Activated naive CD4-positive, alpha-beta T cell treated with anti-CD3 and anti-CD28 coated beads, Interleukin-2, amount 10 ng/mL, durations not matched to agents 7 days and 5 days (primary cell): ENCODE measurements at regions not wholly inside any gene's neighbourhood (a gene's known extent, or its start where the extent isn't known, plus 50 kb on each side); places are given as distances from the start of the nearest gene placed in this dataset.

Experiments used
- CTCF ChIA-PET: fragments of 350-600 bp; sonication (Branson Sonifier 250); formaldehyde crosslinking; loops from one replicate; lab custom pipeline; 2021; ENCODE audit warnings: antibody characterized with exemption; lab: Charles Lee
- DNase-seq: peaks from one replicate; pipeline ENCODE4 v3.0.0-alpha.2; 2020
- H3K27ac Mint-ChIP-seq: one replicate; pipeline ENCODE4 v1.8.0; 2021; ENCODE audit warnings: mild to moderate bottlenecking, moderate library complexity, mixed read lengths
- H3K27me3 Mint-ChIP-seq: one replicate; pipeline ENCODE4 v1.8.0; 2021; ENCODE audit warnings: mild to moderate bottlenecking, mixed read lengths
- H3K36me3 Mint-ChIP-seq: one replicate; pipeline ENCODE4 v1.8.0; 2021; ENCODE audit warnings: mixed read lengths
- H3K4me1 Mint-ChIP-seq: one replicate; pipeline ENCODE4 v1.8.0; 2021; ENCODE audit warnings: mixed read lengths
- H3K4me3 Mint-ChIP-seq: one replicate; pipeline ENCODE4 v1.8.0; 2021; ENCODE audit warnings: mild to moderate bottlenecking, moderate library complexity, mixed read lengths
- H3K9me3 Mint-ChIP-seq: one replicate; pipeline ENCODE4 v1.8.0; 2021; ENCODE audit warnings: mixed read lengths

GRCh38 chr2:12871694-12872315, 155.1 kb downstream of the TRIB2 start:
- DNase-seq: no peak
- no peak overlapping the region for H3K4me3 Mint-ChIP-seq
- peaks cover 38% of the 10 kb centered on the region for H3K27me3 Mint-ChIP-seq
- no peaks in the 10 kb centered on the region for H3K36me3 Mint-ChIP-seq
- no peak overlapping the region for H3K27ac Mint-ChIP-seq
- no peaks in the 10 kb centered on the region for H3K9me3 Mint-ChIP-seq
- H3K4me1 Mint-ChIP-seq: peaks cover 9% of the 10 kb centered on the region
- CTCF ChIA-PET: no interaction called here

- CTCF ChIA-PET: no interaction called here
Measured at GRCh38 chr2:12877761-12878160, 161.0 kb downstream of the TRIB2 start.

GRCh38 chr2:12879649-12880048, 162.9 kb downstream of the TRIB2 start:
- CTCF ChIA-PET: no interaction called here
- no peaks in the 10 kb centered on the region for H3K9me3 Mint-ChIP-seq
- peaks cover 13% of the 10 kb centered on the region for H3K27me3 Mint-ChIP-seq
- no peaks in the 10 kb centered on the region for H3K4me1 Mint-ChIP-seq
- H3K27ac Mint-ChIP-seq: no peak overlapping the region
- H3K4me3 Mint-ChIP-seq: no peak overlapping the region
- H3K36me3 Mint-ChIP-seq: no peaks in the 10 kb centered on the region
- DNase-seq: no peak

More at GRCh38 chr2:12877761-12878160, 161.0 kb downstream of the TRIB2 start:
- peaks cover 27% of the 10 kb centered on the region for H3K27me3 Mint-ChIP-seq
- no peak for DNase-seq
- no peaks in the 10 kb centered on the region for H3K9me3 Mint-ChIP-seq
- peaks cover 8% of the 10 kb centered on the region for H3K4me1 Mint-ChIP-seq
- H3K27ac Mint-ChIP-seq: no peak overlapping the region
- no peaks in the 10 kb centered on the region for H3K36me3 Mint-ChIP-seq
- H3K4me3 Mint-ChIP-seq: no peak overlapping the region

GRCh38 chr2:12881952-12882351, 165.2 kb downstream of the TRIB2 start:
- no peaks in the 10 kb centered on the region for H3K36me3 Mint-ChIP-seq
- H3K27me3 Mint-ChIP-seq: peaks cover 6% of the 10 kb centered on the region
- no peaks in the 10 kb centered on the region for H3K4me1 Mint-ChIP-seq
- CTCF ChIA-PET: no interaction called here
- H3K9me3 Mint-ChIP-seq: no peaks in the 10 kb centered on the region
- no peak overlapping the region for H3K4me3 Mint-ChIP-seq
- DNase-seq: no peak
- no peak overlapping the region for H3K27ac Mint-ChIP-seq

- Mint-ChIP-seq H3K9me3 (no peaks in the 10 kb centered on the region), H3K4me3 (no peak overlapping the region), H3K4me1 (no peaks in the 10 kb centered on the region), H3K27me3 (peaks cover 6% of the 10 kb centered on the region), H3K36me3 (no peaks in the 10 kb centered on the region), H3K27ac (no peak overlapping the region)
- no peak for DNase-seq
- CTCF ChIA-PET: no interaction called here
Measured at GRCh38 chr2:12882393-12882792, 165.7 kb downstream of the TRIB2 start.

GRCh38 chr2:12883906-12884305, 167.2 kb downstream of the TRIB2 start:
- Mint-ChIP-seq H3K27me3 (peaks cover 6% of the 10 kb centered on the region), H3K36me3 (no peaks in the 10 kb centered on the region), H3K27ac (no peak overlapping the region), H3K9me3 (no peaks in the 10 kb centered on the region), H3K4me1 (no peaks in the 10 kb centered on the region), H3K4me3 (no peak overlapping the region)
- CTCF ChIA-PET: no interaction called here
- no peak for DNase-seq

- H3K4me1 Mint-ChIP-seq: no peaks in the 10 kb centered on the region
- H3K27me3 Mint-ChIP-seq: peaks cover 8% of the 10 kb centered on the region
- H3K27ac Mint-ChIP-seq: no peak overlapping the region
- no peaks in the 10 kb centered on the region for H3K36me3 Mint-ChIP-seq
- H3K4me3 Mint-ChIP-seq: no peak overlapping the region
- CTCF ChIA-PET: no interaction called here
- no peak for DNase-seq
- no peaks in the 10 kb centered on the region for H3K9me3 Mint-ChIP-seq
Measured at GRCh38 chr2:12884713-12885282, 168.1 kb downstream of the TRIB2 start.

- no peaks in the 10 kb centered on the region for H3K36me3 Mint-ChIP-seq
- CTCF ChIA-PET: no interaction called here
Measured at GRCh38 chr2:12890066-12890465, 173.3 kb downstream of the TRIB2 start.

GRCh38 chr2:12890481-12890991, 173.8 kb downstream of the TRIB2 start:
- no peak for DNase-seq
- H3K9me3 Mint-ChIP-seq: peaks cover 7% of the 10 kb centered on the region
- CTCF ChIA-PET: no interaction called here

More at GRCh38 chr2:12890066-12890465, 173.3 kb downstream of the TRIB2 start:
- Mint-ChIP-seq H3K27ac (no peak overlapping the region), H3K9me3 (peaks cover 7% of the 10 kb centered on the region), H3K27me3 (peaks cover 5% of the 10 kb centered on the region), H3K4me1 (no peaks in the 10 kb centered on the region), H3K4me3 (no peak overlapping the region)
- DNase-seq: no peak

GRCh38 chr2:12895017-12895416, 178.3 kb downstream of the TRIB2 start:
- DNase-seq: no peak
- peaks cover 19% of the 10 kb centered on the region for H3K4me1 Mint-ChIP-seq
- no peak overlapping the region for H3K4me3 Mint-ChIP-seq
- H3K36me3 Mint-ChIP-seq: no peaks in the 10 kb centered on the region
- CTCF ChIA-PET: no interaction called here
- H3K9me3 Mint-ChIP-seq: peaks cover 7% of the 10 kb centered on the region
- H3K27me3 Mint-ChIP-seq: peaks cover 5% of the 10 kb centered on the region
- H3K27ac Mint-ChIP-seq: no peak overlapping the region

More at GRCh38 chr2:12890481-12890991, 173.8 kb downstream of the TRIB2 start:
- Mint-ChIP-seq H3K27ac (no peak overlapping the region), H3K4me1 (no peaks in the 10 kb centered on the region), H3K27me3 (peaks cover 8% of the 10 kb centered on the region), H3K36me3 (no peaks in the 10 kb centered on the region), H3K4me3 (no peak overlapping the region)

- Mint-ChIP-seq H3K36me3 (no peaks in the 10 kb centered on the region), H3K27ac (peak overlapping the region; percentile 55), H3K9me3 (peaks cover 7% of the 10 kb centered on the region), H3K4me1 (peaks cover 19% of the 10 kb centered on the region), H3K27me3 (peaks cover 5% of the 10 kb centered on the region), H3K4me3 (no peak overlapping the region)
- CTCF ChIA-PET: interaction anchor here (1.3 kb wide), 1 partner anchor 176 kb away, joined by 3 read pairs; no protein-coding TSS in a partner anchor
- no peak for DNase-seq
Measured at GRCh38 chr2:12896318-12896982, 179.7 kb downstream of the TRIB2 start.

- Mint-ChIP-seq H3K27ac (no peak overlapping the region), H3K4me3 (no peak overlapping the region)
Measured at GRCh38 chr2:12897181-12897580, 180.4 kb downstream of the TRIB2 start.

GRCh38 chr2:12903272-12903671, 186.5 kb downstream of the TRIB2 start:
- no peaks in the 10 kb centered on the region for H3K9me3 Mint-ChIP-seq
- peaks cover 8% of the 10 kb centered on the region for H3K27me3 Mint-ChIP-seq
- no peaks in the 10 kb centered on the region for H3K36me3 Mint-ChIP-seq
- H3K4me3 Mint-ChIP-seq: no peak overlapping the region
- no peak overlapping the region for H3K27ac Mint-ChIP-seq
- no peak for DNase-seq
- H3K4me1 Mint-ChIP-seq: peaks cover 2% of the 10 kb centered on the region
- CTCF ChIA-PET: no interaction called here

More at GRCh38 chr2:12897181-12897580, 180.4 kb downstream of the TRIB2 start:
- CTCF ChIA-PET: interaction anchor here (1.3 kb wide), 1 partner anchor 176 kb away, joined by 3 read pairs; no protein-coding TSS in a partner anchor
- peak; percentile 30 for DNase-seq
- Mint-ChIP-seq H3K4me1 (peaks cover 19% of the 10 kb centered on the region), H3K9me3 (peaks cover 3% of the 10 kb centered on the region), H3K36me3 (no peaks in the 10 kb centered on the region), H3K27me3 (peaks cover 5% of the 10 kb centered on the region)

- no peaks in the 10 kb centered on the region for H3K36me3 Mint-ChIP-seq
- peaks cover 2% of the 10 kb centered on the region for H3K9me3 Mint-ChIP-seq
- no peak overlapping the region for H3K4me3 Mint-ChIP-seq
- H3K27me3 Mint-ChIP-seq: peaks cover 9% of the 10 kb centered on the region
- H3K4me1 Mint-ChIP-seq: peaks cover 3% of the 10 kb centered on the region
- H3K27ac Mint-ChIP-seq: no peak overlapping the region
- CTCF ChIA-PET: no interaction called here
- no peak for DNase-seq
Measured at GRCh38 chr2:12910431-12910830, 193.7 kb downstream of the TRIB2 start.
